CD4-positive, alpha-beta T cell treated with Interleukin-4 for 1 hour (primary cell): ENCODE measurements at regions not wholly inside any gene's neighbourhood (a gene's known extent, or its start where the extent isn't known, plus 50 kb on each side); places are given as distances from the start of the nearest gene placed in this dataset.
"Not testable (repeated sequence)": the region's sequence is repeated elsewhere in the genome, so short reads cannot be mapped to it uniquely, and the experiment has no call there.

ENCODE experiments used
- DNase-seq, 2 donors: peaks; one replicate each; pipeline ENCODE4 v3.0.0-alpha.2; 2020 to 2022

DNA sequence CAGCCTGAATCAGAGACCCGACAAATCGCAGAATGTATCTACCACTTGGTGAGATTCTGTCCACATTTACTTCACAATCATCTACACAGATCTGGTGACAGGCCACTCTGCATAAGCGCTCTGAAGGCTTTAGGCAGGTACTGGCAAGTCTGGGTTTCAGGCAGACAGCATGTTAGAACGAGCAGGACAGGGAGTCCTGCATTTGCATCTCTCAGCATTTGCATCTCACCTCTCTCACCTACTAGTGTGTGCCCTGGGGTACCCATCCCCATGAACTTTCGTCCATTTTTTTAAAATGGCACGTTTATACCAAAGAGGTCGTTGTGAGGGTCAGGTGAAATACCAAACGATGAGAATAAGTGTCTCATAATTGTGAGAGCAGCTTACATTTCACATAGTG, 108.2 kb downstream of the SPATA31A1 start:
- not testable (repeated sequence) for DNase-seq

DNA sequence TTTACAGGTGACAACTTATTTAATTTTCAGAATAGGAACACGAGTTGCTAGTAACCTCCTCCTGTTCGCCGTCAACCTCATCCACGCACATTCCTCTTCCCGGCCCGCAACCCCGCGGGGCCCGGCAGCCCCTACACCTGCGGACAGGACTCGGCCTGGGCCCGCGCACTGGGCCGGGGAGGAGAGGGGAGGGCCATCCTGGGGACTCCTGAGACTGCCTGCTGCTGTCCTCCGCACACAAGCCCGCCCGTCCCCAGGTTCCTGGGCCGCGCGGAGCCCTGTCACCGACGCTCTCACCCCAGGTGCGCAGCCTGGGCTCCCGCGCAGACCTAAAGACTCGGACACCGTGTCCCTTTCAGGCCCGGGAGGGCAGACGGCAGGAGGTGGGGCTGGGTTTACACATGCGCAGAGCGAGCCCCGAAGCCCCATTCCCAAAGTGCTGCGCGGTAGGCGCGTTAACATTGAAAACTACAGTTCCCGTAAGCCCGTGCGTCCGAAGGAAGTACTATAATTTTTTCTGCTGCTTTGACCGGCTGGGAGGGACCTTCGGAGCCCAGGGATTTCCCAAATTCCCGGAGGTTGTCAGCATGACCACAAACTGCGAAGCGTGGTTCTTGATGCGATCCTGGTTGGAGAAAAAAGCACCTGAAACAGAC, 108.8 kb downstream of the SPATA31A1 start:
- DNase-seq, result peak; percentile 84 to 88

DNA sequence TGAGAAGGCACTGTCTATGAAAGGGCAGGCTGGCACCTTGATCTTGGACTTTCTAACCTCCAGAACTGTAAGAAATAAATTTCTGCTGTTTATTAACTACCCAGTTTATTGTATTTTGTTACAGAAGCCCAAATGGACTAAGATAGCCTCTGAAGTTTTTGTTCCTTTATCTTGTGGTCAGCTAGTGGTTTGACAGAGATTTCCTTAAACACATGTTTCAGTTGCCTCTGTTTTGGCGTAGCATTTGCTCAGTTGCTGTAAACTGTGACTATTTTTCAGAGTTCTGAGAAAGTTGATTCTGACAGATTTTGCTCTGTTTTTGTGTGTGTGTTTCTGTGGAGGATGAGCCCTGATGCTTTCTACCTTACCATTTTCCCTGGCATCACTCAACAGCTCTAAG, 119.0 kb downstream of the SPATA31A1 start:
- DNase-seq, result not testable (repeated sequence)

DNA sequence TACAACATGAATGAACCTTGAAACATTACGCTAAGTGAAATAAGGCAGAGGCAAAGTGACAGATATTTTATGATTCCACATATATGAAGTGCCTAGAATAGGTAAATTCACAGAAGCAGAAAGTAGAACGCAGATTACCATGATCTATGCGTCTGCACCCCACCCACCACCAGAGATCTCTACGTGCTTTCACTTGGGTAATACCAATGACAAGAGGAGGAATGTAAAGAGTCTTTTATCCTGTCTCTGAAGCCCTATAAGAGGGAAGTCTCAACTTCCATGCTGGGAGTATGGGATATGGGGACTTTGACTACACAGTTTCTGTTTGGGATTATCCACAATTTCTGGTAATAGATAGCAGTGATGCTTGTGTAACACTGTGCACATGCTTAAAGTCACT, 127.6 kb downstream of the SPATA31A1 start:
- not testable (repeated sequence) for DNase-seq

DNA sequence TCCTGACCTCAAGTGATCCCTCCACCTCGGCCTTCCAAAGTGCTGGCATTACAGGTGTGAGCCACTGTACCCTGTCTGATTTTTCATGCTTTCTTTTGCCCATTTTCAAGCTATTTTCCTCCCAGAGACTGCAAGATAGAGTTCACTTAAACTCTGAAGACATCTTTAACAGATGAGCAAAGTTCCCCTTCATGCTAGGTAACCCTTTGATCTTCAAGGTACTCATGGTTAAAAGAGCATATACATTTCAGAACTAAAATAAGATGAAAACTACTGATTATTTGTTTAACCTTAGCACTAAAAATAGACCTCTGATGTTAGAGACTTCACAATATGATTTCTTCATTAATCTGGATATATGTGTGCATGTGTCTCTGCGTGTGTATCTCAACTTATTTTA, 128.4 kb downstream of the SPATA31A1 start:
- DNase-seq, result not testable (repeated sequence)

DNA sequence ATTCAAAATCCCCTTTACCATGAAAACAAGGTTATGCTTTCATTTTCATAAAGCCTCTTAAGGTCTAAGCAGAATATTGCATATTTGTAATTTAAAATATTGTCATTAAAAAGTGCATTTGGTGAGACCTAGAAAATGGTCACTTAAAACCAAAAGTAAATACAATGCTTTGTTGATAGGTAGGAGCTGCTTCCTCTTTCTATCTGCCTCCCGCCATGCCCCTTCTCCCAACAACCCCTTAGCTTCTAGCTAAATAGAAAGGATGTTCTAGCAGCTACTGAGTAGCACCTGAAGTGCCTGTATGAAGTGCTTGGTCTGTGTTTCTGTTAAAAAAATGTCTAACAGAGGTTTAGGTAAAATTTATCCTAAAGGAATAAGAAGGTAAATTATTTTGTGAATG, 128.8 kb downstream of the SPATA31A1 start:
- not testable (repeated sequence) for DNase-seq

DNA sequence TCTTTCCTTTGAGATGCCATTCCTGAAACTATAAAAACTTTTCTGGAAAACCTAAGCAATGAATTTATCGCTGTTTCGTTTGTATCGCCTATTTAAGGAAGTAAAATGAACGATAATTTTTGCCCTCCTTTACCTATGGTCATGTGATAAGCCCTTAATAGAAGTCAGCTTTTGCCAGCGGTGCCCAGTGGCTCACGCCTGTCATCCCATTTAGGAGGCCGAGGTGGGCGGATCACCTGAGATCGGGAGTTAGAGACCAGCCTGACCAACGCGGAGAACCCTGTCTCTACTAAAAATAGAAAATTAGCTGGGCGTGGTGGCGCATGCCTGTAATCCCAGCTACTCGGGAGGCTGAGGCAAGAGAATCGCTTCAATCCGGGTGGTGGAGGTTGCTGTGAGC, 132.0 kb downstream of the SPATA31A1 start:
- not testable (repeated sequence) for DNase-seq

DNA sequence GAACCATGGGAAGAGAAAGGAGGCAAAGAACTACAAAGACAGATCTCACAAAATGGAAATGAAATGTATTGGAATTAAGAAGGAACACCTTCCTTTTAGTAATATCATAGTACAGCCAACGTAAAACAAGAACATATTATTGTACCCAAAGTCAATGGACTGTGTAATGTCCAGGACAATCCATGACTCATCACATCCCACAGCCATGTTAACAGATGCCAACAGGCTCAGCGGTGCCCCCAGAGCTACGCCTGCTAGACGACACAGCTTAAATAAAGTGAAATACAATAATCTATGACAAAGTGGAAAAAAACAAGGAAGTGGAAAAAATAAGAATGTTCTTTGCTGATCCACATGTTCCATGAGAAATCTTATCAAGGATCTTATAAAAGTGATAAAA, 140.8 kb downstream of the SPATA31A1 start:
- DNase-seq, result not testable (repeated sequence)

DNA sequence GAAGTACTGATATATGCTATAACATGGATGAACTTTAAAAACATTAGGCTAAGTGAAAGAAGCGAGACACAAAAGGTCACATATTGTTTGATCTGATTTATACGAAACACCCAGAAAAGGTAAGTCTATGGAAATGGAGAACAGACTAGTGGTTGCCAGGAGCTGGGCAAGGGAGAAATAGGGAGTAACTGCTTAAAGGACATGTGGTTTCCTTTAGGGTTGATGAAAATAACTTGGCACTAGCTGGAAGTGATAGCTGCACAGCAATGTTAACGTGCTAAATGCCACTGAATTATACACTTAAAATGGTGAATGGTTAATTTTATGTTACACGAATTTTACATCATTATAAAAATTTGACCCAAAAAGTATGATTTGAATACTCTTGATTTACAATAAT, 147.7 kb downstream of the SPATA31A1 start:
- DNase-seq, result not testable (repeated sequence)

DNA sequence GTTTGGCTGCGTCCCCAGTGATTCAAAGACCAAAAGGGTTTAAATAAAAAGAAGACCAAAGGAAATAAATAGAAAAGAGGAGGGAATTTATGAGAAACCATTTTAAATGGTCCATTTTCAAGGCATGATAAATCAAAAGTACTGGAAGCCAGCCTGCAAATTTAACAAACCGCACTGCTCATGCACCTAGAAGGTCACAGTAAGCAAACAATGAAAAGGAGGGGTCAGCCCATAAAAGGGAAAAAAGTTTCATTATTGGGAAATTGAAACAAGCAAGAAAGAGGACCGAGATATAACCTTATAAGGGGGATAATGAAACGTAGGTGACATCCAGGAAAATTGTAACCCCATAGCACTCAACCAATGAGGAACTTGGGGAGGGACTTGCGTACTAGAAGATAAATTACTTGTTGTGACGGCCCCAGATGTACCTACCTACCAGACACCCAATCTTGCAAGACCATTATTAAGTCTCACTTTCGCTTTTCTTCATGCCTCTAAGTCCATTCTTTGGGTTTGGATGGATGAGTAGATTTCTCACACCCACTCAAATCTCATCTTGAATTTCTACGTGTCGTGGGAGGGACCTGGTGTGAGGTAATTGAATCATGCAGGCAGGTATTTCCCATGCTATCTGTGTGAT, 172.0 kb downstream of the SPATA31A1 start:
- DNase-seq, result not testable (repeated sequence)

DNA sequence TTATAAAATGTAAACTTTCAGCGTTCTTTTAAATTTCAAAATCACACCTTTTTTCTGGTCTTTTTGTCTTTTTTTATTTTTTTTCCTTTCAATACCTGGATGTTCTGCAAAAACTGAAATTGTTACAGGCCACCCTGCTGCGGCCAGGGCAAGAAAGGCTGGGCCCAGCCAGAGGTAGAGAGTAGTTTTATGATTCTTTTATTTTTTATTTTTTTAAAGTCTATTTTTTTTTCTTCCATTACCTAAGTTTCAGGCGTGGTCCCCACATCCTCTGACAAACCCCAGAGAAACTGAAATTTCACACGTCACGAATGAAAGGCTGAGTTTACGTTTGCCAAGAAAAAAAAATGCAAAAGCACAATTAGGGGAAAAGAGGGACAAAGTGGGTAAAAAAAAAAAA, 177.1 kb downstream of the SPATA31A1 start:
- DNase-seq, result not testable (repeated sequence)

DNA sequence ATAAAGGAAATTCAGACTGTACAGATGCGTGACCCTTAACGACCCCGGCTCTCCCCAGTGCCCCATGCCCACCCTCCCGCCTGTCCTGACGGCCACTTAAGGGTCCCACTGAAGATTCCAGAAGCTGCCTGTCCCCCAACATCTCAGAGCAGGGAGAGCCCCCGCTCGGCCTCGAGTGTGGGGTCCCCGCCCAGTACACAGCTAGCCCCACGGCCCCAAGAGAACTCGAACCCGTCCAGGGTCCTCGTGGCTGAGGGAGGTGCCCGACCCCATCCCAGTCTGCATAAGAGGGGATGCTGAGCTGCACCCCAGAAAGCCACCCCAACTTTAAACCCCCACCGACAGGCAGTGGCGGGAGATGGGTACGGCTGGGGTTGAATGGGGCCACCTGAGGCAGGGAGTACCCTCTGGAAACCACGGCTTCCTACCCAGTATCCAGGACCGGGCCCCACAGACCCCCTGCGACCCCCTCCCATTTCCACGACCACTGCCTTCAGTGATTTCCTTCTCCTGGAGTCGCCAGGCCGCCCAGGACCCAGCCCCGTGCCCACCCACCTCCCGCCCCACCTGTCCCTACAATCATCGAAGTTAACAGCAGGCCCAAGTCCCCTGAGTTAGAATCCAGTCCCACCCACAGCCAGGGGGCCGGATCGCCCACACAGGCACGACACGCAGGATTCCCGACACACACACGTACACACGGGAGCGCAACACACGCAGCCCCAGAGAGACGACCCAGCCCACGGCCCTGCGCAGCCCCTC, 177.7 kb downstream of the SPATA31A1 start:
- DNase-seq, result not testable (repeated sequence)

DNA sequence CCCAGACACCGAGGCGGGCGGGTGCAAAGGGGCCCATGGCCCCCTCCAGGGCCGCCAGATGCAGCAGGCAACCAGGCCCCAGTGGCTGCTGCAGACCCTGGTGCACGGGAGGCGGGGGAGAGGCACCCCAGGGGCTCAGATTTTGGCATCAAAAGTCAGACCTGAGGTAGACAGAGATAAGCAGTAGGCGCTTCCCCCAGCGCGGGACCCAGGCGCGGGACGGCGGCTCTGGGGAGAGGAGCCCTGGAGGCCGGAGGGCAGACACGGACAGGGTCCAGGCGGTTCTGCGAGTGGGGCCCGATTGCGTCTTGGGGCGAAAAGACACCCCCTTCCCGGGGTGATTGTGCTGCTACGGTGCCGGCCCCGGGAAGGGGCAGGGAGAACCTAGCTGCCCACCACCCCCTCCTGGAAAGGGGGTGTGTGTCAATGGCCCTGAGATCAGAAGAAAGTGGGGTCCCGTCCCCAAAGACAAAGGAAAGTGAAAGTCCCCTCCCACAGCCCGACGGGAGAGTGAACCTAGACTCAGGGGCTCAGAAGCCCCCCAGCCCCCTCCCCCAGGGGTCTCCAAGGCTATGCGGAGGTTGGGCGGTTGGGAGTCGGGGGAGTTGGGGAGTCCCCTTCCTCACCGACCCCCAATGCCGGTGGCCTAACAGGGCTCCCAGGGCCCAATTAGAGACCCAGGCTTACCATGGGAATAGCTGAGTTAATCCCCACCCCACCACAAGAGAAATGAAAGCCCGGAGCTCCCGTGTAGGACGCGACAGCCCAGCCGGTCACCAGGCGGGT, 178.5 kb downstream of the SPATA31A1 start:
- DNase-seq, result not testable (repeated sequence)

DNA sequence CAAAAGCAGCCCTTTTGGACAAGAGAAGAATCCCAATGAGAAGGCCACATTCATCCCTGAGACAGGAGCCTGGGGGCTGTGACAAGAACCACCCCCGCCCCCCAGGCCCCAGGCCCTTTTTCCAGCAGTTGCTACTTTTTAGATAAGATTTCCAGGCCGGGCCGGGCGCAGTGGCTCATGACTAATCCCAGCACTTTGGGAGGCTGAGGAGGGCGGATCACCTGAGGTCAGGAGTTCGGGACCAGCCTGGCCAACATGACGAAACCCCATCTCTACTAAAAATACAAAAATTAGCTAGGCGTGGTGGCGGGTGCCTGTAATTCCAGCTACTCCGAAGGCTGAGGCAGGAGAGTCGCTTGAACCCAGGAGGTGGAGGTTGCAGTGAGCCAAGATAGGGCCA, 179.4 kb downstream of the SPATA31A1 start:
- not testable (repeated sequence) for DNase-seq

DNA sequence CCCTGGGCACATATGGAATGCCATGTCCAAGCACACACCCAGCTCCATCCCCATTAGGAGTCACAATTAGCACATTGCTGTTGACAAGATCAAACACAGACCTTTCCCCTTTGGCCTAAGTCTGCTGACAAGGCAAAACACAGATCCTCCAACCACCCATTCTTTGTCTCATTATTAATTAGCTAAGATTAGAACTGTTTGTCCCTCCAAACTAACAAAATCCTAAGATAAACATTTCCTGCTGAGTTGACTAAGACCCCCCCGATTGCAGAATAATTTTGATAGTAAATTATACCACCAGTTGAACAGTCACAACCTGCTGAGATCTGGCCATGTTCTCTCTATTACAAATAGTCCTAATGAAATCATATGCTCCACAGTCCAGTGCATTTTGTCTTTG, 186.7 kb downstream of the SPATA31A1 start:
- not testable (repeated sequence) for DNase-seq

DNA sequence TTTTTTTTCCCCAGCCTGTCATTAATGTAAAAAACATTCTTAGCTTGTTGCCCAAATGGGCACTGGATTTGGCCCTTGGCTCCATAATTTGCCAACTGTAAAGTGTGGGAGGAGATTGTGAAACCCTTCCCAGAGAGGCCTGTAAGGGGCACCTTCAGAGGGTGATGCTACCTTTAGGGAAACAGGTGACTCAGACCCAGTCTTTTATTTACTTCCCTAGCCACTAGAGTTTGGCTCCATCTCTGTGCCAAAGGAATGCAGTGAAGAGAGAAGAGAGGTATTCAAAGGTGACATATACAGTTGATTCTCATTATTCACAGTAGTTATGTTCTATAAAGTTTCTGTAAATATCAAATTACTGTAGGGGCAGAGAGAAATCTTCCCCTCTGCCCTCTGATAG, 189.6 kb downstream of the SPATA31A1 start:
- not testable (repeated sequence) for DNase-seq

DNA sequence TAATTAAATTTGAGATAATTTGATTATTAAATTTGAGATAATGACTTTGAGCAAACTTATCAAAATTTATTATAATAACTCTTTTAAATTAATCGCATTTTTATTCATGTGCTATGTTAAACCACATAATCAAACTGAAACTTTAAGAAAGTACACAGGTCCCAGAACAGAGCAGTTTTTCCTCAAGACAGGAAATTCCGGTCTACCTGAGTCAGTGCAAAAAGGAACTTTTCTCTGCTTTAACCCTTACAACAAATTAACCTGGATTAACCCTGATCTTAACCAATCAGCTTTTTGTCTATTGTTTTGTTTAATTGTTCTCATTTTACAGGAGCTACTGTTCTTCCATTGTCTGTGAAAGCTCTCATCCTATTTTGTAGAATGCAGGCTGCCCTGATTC, 195.1 kb downstream of the SPATA31A1 start:
- not testable (repeated sequence) for DNase-seq

DNA sequence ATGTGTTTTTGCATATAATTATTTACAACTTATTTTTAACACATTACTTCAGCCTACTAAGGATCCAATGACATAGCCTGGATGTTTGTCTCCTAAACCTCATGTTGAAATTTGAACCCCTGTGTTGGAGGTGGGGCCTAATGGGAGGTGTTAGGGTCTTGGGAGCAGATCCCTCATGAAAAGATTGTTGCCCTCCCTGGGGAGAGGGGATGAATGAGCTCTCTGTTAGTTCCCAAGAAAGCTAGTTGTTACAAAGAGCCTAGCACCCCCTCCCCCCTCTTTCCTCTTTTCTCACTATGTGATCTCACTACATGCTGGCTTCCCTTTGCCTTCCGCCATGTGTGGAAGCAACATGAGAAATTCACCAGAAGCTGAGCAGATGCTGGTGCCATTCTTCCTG, 196.1 kb downstream of the SPATA31A1 start:
- not testable (repeated sequence) for DNase-seq

DNA sequence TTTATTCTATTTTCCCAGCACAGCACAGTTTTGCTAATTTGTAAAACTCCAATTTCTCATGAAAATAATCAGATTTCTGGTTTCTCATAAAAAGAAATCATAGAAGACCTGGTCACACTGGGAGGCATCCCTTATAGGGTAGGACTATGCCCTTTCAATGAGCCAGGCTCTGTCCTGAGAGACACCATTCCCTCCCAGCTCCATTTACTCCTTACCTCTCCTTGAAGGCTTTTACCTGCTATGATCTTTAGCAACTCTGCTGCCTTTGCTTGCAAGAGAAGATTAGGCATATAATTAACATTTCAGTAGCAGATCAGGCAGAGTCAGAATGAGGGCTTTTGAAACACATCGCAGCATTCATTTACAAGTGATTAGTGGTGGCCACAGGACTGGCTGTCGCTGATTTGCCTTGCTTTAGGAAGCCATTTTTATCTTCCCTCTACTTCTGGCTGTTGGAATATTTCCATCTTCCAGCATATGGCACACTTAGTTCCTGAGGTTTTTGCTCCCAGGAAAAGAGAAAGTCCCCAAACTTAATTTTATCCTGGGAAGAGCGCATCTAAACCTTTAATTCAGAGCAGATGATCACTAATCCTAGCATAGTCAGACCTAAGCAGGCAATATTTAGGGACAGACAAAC, 196.9 kb downstream of the SPATA31A1 start:
- DNase-seq, result not testable (repeated sequence)

DNA sequence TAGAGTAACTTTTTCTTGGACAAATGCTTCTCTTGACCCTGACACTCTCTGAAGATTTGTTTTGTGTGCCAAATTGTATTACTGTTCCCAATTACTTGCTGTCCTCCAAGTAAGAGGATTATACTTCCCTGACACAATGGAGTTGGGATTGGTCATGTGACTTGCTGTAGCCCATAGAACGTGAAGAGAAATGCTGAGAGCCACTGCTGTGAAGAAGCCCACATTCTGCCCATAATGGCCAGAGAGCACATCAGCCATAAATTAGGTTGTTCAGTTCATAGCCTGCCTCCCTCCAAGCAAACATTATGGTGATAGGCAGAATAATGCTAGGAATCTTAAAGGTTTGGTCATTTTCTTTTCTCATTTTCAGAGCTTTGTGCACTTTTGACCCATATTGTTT, 198.9 kb downstream of the SPATA31A1 start:
- not testable (repeated sequence) for DNase-seq

DNA sequence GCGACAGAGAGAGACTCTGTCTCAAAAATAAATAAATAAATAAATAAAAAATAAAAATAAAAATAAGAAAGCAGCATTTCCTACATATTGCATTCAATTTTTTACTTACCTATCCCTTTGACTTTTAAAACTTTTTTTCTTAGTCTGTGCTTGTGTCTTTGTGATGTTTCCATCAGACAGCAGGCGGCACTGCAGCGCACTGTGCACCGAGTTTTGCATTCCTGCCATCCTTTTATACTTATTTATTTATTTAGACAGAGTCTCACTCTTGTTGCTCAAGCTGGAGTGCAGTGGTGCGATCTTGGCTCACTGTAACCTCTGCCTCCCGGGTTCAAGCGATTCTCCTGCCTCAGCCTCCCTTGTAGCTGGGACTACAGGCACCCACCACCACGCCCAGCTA, 203.9 kb downstream of the SPATA31A1 start:
- peak; percentile 24 to 55 for DNase-seq

DNA sequence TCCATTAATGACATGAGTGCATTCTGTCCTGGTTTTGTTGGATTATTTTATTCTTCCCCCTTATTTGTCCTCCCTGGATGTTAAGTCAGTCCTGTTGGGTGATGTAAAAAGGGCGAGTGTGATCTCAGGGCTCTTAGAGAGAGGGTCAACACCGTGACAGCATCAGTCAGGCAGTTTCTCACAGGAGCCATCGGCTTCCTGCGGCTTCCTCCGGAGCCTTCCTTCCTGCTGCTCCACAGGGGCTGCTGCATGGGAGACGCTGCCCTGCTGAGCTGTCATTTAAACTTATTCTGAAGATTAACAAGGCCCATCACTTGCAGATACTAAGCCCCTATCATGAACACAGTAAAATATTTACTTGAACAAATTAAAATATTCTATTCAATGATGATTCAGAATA, 211.3 kb downstream of the SPATA31A1 start:
- not testable (repeated sequence) for DNase-seq
